ENCODE measurements at regions not wholly inside any gene's neighbourhood (a gene's known extent, or its start where the extent isn't known, plus 50 kb on each side); places are given as distances from the start of the nearest gene placed in this dataset.

DNA sequence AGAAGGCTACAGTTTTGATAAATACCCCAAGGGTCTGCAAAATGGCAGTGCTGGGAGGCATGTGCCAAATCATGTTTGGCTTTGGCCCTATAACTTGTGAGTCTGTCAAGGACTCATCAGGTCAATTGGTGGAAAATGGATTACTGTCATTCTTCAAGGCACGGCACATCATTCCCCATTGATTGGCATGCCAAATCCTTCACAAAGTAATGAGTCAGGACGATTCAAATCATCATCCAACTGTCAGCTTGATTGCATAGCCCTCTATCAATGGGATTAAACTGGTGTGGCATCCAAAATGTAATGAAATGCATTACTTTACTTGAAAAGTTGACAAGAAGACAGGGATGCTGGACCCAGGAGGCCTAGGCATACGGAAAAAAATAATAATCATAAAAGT lies 441.6 kb upstream of the PIK3C3 start:
- DNase-seq (ENCODE audit: low read depth): no peak
- TF ChIP-seq POLR2A (IDR thresholded peaks at IDR 0.05; ENCODE audit: extremely low read depth, insufficient read length) (no peak), CTCF (IDR thresholded peaks at IDR 0.05; ENCODE audit: low read depth, low read length) (no peak), MYC (IDR thresholded peaks at IDR 0.05; ENCODE audit: low read depth, low read length) (no peak)
- TF ChIP-seq, protein P1, sequence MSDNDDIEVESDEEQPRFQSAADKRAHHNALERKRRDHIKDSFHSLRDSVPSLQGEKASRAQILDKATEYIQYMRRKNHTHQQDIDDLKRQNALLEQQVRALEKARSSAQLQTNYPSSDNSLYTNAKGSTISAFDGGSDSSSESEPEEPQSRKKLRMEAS (IDR thresholded peaks at IDR 0.05; ENCODE audit: low read depth, low read length): no peak
- no peak overlapping the region for H3K4me3 ChIP-seq (ENCODE audit: low read depth, low read length)

- no peak overlapping the region for H3K4me3 ChIP-seq (ENCODE audit: low read depth, low read length)
- no peak for DNase-seq (ENCODE audit: low read depth)
- TF ChIP-seq MYC (IDR thresholded peaks at IDR 0.05; ENCODE audit: low read depth, low read length) (no peak), CTCF (IDR thresholded peaks at IDR 0.05; ENCODE audit: low read depth, low read length) (no peak), POLR2A (IDR thresholded peaks at IDR 0.05; ENCODE audit: extremely low read depth, insufficient read length) (no peak)
- TF ChIP-seq, protein P1 (IDR thresholded peaks at IDR 0.05; ENCODE audit: low read depth, low read length): no peak
Observed at GRCh38 chr18:41504316-41504715, 450.7 kb upstream of the PIK3C3 start.

DNA sequence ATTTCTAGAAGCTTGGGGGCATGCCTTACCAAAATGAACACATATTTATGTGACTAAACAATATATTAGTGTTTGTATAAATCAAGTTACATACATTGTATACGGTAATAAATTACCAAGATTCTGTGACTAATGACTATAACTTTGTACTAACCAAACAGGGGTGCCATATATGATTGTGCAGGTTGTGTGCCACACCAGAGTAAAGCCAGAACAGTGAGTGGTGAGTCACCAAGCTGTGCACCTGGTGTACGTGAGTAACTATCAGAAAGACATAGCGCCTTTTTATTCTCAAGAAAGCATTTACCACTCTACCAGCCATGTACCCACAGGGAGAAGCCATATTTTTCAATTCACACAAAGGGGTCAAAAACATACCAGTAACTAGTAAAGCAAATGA lies 453.2 kb upstream of the PIK3C3 start:
- H3K4me3 ChIP-seq (ENCODE audit: low read depth, low read length): no peak overlapping the region
- TF ChIP-seq MYC (IDR thresholded peaks at IDR 0.05; ENCODE audit: low read depth, low read length): no peak
- no peak for TF ChIP-seq POLR2A (IDR thresholded peaks at IDR 0.05; ENCODE audit: extremely low read depth, insufficient read length)
- TF ChIP-seq, protein P1 (IDR thresholded peaks at IDR 0.05; ENCODE audit: low read depth, low read length): no peak
- no peak for TF ChIP-seq CTCF (IDR thresholded peaks at IDR 0.05; ENCODE audit: low read depth, low read length)
- no peak for DNase-seq (ENCODE audit: low read depth)

- no peak overlapping the region for H3K4me3 ChIP-seq (ENCODE audit: low read depth, low read length)
- no peak for TF ChIP-seq MYC (IDR thresholded peaks at IDR 0.05; ENCODE audit: low read depth, low read length)
- TF ChIP-seq, protein P1 (IDR thresholded peaks at IDR 0.05; ENCODE audit: low read depth, low read length): no peak
- TF ChIP-seq POLR2A (IDR thresholded peaks at IDR 0.05; ENCODE audit: extremely low read depth, insufficient read length): no peak
- no peak for TF ChIP-seq CTCF (IDR thresholded peaks at IDR 0.05; ENCODE audit: low read depth, low read length)
- DNase-seq (ENCODE audit: low read depth): no peak
Observed at GRCh38 chr18:41499345-41499744, 455.7 kb upstream of the PIK3C3 start.

DNA sequence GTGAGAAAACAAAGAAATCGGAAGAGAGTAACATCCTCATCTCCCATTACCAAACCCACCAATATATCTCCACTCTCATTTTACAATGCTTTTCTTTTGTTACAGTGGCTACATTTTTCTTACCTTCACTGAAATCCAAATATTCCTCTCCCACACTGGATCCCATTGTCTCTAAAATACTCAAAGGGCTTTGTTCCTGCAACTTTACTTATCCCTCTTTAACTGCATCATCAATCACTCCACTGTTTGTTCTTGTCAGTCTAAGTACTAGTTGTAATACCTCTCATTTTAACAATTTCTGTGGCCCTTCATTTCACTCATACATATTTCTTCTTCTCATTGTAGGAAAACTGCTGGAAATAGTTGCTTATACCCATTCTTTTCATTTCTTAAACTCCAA lies 464.2 kb upstream of the PIK3C3 start:
- TF ChIP-seq CTCF (IDR thresholded peaks at IDR 0.05; ENCODE audit: low read depth, low read length) (no peak), POLR2A (IDR thresholded peaks at IDR 0.05; ENCODE audit: extremely low read depth, insufficient read length) (no peak), MYC (IDR thresholded peaks at IDR 0.05; ENCODE audit: low read depth, low read length) (no peak)
- TF ChIP-seq, protein P1 (IDR thresholded peaks at IDR 0.05; ENCODE audit: low read depth, low read length): no peak

DNA sequence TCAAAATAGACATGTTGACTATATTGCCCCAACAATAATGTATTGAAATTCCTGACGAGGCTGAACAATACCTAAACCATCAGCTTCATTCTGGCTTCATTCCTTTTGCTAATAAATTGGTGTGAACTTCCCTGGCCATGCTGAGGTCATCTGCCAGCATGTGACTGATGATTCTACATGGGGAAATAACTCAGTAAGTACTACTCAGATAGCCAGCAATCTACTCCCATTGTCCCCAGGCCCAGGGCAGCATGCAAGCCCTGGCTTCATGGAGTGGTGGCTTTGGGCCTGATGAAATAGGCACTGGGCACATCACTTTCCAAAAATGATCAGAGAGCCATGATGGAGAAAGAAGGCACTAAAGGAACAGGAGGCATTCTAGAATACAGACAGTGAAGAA lies 468.5 kb upstream of the PIK3C3 start:
- TF ChIP-seq POLR2A (IDR thresholded peaks at IDR 0.05; ENCODE audit: extremely low read depth, insufficient read length): no peak
- no peak for TF ChIP-seq CTCF (IDR thresholded peaks at IDR 0.05; ENCODE audit: low read depth, low read length)
- TF ChIP-seq, protein P1 (IDR thresholded peaks at IDR 0.05; ENCODE audit: low read depth, low read length): no peak
- no peak for TF ChIP-seq MYC (IDR thresholded peaks at IDR 0.05; ENCODE audit: low read depth, low read length)
- no peak for DNase-seq (ENCODE audit: low read depth)
- H3K4me3 ChIP-seq (ENCODE audit: low read depth, low read length): no peak overlapping the region

More for the DNA sequence above, 464.2 kb upstream of the PIK3C3 start:
- DNase-seq (ENCODE audit: low read depth): no peak
- no peak overlapping the region for H3K4me3 ChIP-seq (ENCODE audit: low read depth, low read length)
